Ishikawa (cell line): ENCODE measurements at regions not wholly inside any gene's neighbourhood (a gene's known extent, or its start where the extent isn't known, plus 50 kb on each side); places are given as distances from the start of the nearest gene placed in this dataset.

Source experiments
- CEBPB ChIP-seq: IDR thresholded peaks from 2 replicates; pipeline ENCODE4 v1.6.1; 2012
- EP300 ChIP-seq: IDR thresholded peaks from 2 replicates; pipeline ENCODE4 v1.6.1; 2012; ENCODE audit warnings: borderline replicate concordance
- FOXM1 ChIP-seq: IDR thresholded peaks from 2 replicates; pipeline ENCODE4 v1.6.1; 2012; ENCODE audit warnings: low read depth, borderline replicate concordance
- RAD21 ChIP-seq: IDR thresholded peaks from 2 replicates; pipeline ENCODE4 v1.6.1; 2012; ENCODE audit warnings: low read depth
- TAF1 ChIP-seq: IDR thresholded peaks from 2 replicates; pipeline ENCODE4 v1.6.1; 2012; ENCODE audit warnings: low read depth, mild to moderate bottlenecking
- TCF12 ChIP-seq: IDR thresholded peaks from 2 replicates; pipeline ENCODE4 v1.6.1; 2012; ENCODE audit warnings: low read depth
- TEAD4 ChIP-seq: IDR thresholded peaks from 2 replicates; pipeline ENCODE4 v1.6.1; 2012
- TF ChIP-seq, protein P1 (sequence below): IDR thresholded peaks from 2 replicates; pipeline ENCODE4 v1.6.1; 2012
- TF ChIP-seq, protein P2 (sequence below): IDR thresholded peaks from 2 replicates; pipeline ENCODE4 v1.6.1; 2012
- TF ChIP-seq, protein P3 (sequence below): IDR thresholded peaks from 2 replicates; pipeline ENCODE4 v1.6.1; 2012; ENCODE audit warnings: low read depth, mild to moderate bottlenecking

DNA sequence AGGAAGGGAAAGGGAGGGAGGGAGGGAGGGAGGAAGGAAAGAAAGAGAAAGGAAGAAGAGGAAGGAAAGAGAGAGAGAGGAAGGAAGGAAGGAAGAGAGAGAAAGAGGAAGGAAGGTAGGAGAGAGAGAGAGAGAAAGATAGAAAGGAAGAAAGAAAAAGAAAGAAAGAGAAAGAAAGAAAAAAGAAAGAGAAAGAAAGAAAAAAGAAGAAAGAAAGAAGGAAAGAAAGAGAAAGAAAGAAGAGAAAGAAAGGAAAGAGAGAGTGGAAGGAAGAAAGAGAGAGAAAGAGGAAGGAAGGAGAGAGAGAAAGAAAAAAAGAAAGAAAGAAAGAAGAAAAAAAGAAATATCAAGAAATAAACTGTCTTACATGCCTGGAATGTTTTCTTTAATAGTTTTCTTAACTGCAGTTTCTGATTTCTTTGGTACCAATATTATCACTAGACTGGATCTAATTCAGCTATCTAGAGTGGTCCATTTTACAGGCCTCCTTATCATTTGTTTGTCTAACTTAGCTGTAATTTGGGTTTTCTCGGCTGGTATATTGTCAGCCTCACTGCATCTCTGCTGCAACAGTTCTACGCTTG, 59.6 kb upstream of the MBOAT2 start:
- TF ChIP-seq TAF1, result no peak
- no peak for TF ChIP-seq RAD21
- TF ChIP-seq, protein P1, sequence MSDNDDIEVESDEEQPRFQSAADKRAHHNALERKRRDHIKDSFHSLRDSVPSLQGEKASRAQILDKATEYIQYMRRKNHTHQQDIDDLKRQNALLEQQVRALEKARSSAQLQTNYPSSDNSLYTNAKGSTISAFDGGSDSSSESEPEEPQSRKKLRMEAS, result no peak
- TF ChIP-seq, protein P2, sequence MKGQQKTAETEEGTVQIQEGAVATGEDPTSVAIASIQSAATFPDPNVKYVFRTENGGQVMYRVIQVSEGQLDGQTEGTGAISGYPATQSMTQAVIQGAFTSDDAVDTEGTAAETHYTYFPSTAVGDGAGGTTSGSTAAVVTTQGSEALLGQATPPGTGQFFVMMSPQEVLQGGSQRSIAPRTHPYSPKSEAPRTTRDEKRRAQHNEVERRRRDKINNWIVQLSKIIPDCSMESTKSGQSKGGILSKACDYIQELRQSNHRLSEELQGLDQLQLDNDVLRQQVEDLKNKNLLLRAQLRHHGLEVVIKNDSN, result no peak
- TF ChIP-seq EP300, result no peak
- no peak for TF ChIP-seq TCF12
- no peak for TF ChIP-seq CEBPB
- no peak for TF ChIP-seq TEAD4
- TF ChIP-seq, protein P3, sequence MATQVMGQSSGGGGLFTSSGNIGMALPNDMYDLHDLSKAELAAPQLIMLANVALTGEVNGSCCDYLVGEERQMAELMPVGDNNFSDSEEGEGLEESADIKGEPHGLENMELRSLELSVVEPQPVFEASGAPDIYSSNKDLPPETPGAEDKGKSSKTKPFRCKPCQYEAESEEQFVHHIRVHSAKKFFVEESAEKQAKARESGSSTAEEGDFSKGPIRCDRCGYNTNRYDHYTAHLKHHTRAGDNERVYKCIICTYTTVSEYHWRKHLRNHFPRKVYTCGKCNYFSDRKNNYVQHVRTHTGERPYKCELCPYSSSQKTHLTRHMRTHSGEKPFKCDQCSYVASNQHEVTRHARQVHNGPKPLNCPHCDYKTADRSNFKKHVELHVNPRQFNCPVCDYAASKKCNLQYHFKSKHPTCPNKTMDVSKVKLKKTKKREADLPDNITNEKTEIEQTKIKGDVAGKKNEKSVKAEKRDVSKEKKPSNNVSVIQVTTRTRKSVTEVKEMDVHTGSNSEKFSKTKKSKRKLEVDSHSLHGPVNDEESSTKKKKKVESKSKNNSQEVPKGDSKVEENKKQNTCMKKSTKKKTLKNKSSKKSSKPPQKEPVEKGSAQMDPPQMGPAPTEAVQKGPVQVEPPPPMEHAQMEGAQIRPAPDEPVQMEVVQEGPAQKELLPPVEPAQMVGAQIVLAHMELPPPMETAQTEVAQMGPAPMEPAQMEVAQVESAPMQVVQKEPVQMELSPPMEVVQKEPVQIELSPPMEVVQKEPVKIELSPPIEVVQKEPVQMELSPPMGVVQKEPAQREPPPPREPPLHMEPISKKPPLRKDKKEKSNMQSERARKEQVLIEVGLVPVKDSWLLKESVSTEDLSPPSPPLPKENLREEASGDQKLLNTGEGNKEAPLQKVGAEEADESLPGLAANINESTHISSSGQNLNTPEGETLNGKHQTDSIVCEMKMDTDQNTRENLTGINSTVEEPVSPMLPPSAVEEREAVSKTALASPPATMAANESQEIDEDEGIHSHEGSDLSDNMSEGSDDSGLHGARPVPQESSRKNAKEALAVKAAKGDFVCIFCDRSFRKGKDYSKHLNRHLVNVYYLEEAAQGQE, result no peak
- TF ChIP-seq FOXM1, result no peak
